IPS-15b (cell line): ENCODE measurements at regions not wholly inside any gene's neighbourhood (a gene's known extent, or its start where the extent isn't known, plus 50 kb on each side); places are given as distances from the start of the nearest gene placed in this dataset.
"Not testable (repeated sequence)": the region's sequence is repeated elsewhere in the genome, so short reads cannot be mapped to it uniquely, and the experiment has no call there.

Experiments used
- H3K27me3 ChIP-seq: one replicate; pipeline ENCODE4 v1.6.1; 2013; ENCODE audit warnings: low read length; ENCODE audit not compliant: control insufficient read depth, insufficient read depth
- H3K36me3 ChIP-seq: one replicate; pipeline ENCODE4 v1.6.1; 2013; ENCODE audit warnings: low read length; ENCODE audit not compliant: control insufficient read depth, insufficient read depth
- H3K4me1 ChIP-seq: one replicate; pipeline ENCODE4 v1.6.1; 2013; ENCODE audit warnings: mild to moderate bottlenecking, low read length; ENCODE audit not compliant: control insufficient read depth, insufficient read depth
- H3K4me3 ChIP-seq: one replicate; pipeline ENCODE4 v1.5.1; 2013; ENCODE audit warnings: low read depth, low read length
- H3K9ac ChIP-seq: one replicate; pipeline ENCODE4 v1.6.1; 2013; ENCODE audit warnings: low read depth, mild to moderate bottlenecking, low read length
- H3K9me3 ChIP-seq: one replicate; pipeline ENCODE4 v1.6.1; 2013; ENCODE audit warnings: mild to moderate bottlenecking, low read length; ENCODE audit not compliant: control insufficient read depth, insufficient read depth

GRCh38 chr5:67996596-67996995 lies 219.0 kb upstream of the PIK3R1 start:
- no peaks in the 10 kb centered on the region for H3K36me3 ChIP-seq
- no peak overlapping the region for H3K4me3 ChIP-seq
- H3K9me3 ChIP-seq: no peaks in the 10 kb centered on the region
- no peaks in the 10 kb centered on the region for H3K4me1 ChIP-seq
- H3K9ac ChIP-seq: no peak overlapping the region
- no peaks in the 10 kb centered on the region for H3K27me3 ChIP-seq

GRCh38 chr5:67992923-67993322 lies 222.6 kb upstream of the PIK3R1 start:
- no peak overlapping the region for H3K9ac ChIP-seq
- no peaks in the 10 kb centered on the region for H3K9me3 ChIP-seq
- H3K4me1 ChIP-seq: no peaks in the 10 kb centered on the region
- H3K27me3 ChIP-seq: no peaks in the 10 kb centered on the region
- H3K4me3 ChIP-seq: no peak overlapping the region
- H3K36me3 ChIP-seq: no peaks in the 10 kb centered on the region

- H3K4me1 ChIP-seq: no peaks in the 10 kb centered on the region
- H3K36me3 ChIP-seq: no peaks in the 10 kb centered on the region
- H3K9ac ChIP-seq: no peak overlapping the region
- no peaks in the 10 kb centered on the region for H3K9me3 ChIP-seq
- no peak overlapping the region for H3K4me3 ChIP-seq
- H3K27me3 ChIP-seq: no peaks in the 10 kb centered on the region
Measured at GRCh38 chr5:67989456-67989855, 226.1 kb upstream of the PIK3R1 start.

GRCh38 chr5:67986761-67987160 lies 228.8 kb upstream of the PIK3R1 start:
- H3K4me3 ChIP-seq: no peak overlapping the region
- H3K4me1 ChIP-seq: no peaks in the 10 kb centered on the region
- H3K36me3 ChIP-seq: no peaks in the 10 kb centered on the region
- H3K9ac ChIP-seq: no peak overlapping the region
- H3K27me3 ChIP-seq: no peaks in the 10 kb centered on the region
- H3K9me3 ChIP-seq: no peaks in the 10 kb centered on the region

GRCh38 chr5:67985686-67986387 lies 229.7 kb upstream of the PIK3R1 start:
- Histone ChIP-seq H3K4me1 (no peaks in the 10 kb centered on the region), H3K9me3 (no peaks in the 10 kb centered on the region), H3K27me3 (no peaks in the 10 kb centered on the region), H3K4me3 (no peak overlapping the region), H3K36me3 (no peaks in the 10 kb centered on the region), H3K9ac (no peak overlapping the region)

GRCh38 chr5:67984546-67984945 lies 231.0 kb upstream of the PIK3R1 start:
- Histone ChIP-seq H3K4me1 (no peaks in the 10 kb centered on the region), H3K36me3 (no peaks in the 10 kb centered on the region)

GRCh38 chr5:67983251-67984110 lies 232.1 kb upstream of the PIK3R1 start:
- Histone ChIP-seq H3K4me1 (no peaks in the 10 kb centered on the region), H3K4me3 (no peak overlapping the region), H3K9ac (no peak overlapping the region), H3K27me3 (no peaks in the 10 kb centered on the region), H3K9me3 (no peaks in the 10 kb centered on the region), H3K36me3 (no peaks in the 10 kb centered on the region)

More at GRCh38 chr5:67984546-67984945, 231.0 kb upstream of the PIK3R1 start:
- Histone ChIP-seq H3K9ac (no peak overlapping the region), H3K27me3 (no peaks in the 10 kb centered on the region), H3K4me3 (no peak overlapping the region), H3K9me3 (no peaks in the 10 kb centered on the region)

- H3K27me3 ChIP-seq, H3K4me1 ChIP-seq: not testable (repeated sequence)
Measured at GRCh38 chr5:67982160-67982559, 233.4 kb upstream of the PIK3R1 start.

GRCh38 chr5:67978171-67978570 lies 237.4 kb upstream of the PIK3R1 start:
- H3K4me1 ChIP-seq: no peaks in the 10 kb centered on the region
- H3K9me3 ChIP-seq: no peaks in the 10 kb centered on the region
- H3K27me3 ChIP-seq: no peaks in the 10 kb centered on the region
- no peak overlapping the region for H3K9ac ChIP-seq
- no peaks in the 10 kb centered on the region for H3K36me3 ChIP-seq
- H3K4me3 ChIP-seq: no peak overlapping the region

More at GRCh38 chr5:67982160-67982559, 233.4 kb upstream of the PIK3R1 start:
- not testable (repeated sequence) for H3K9ac ChIP-seq, H3K36me3 ChIP-seq, H3K9me3 ChIP-seq, H3K4me3 ChIP-seq

- no peak overlapping the region for H3K4me3 ChIP-seq
- H3K4me1 ChIP-seq: no peaks in the 10 kb centered on the region
- H3K9me3 ChIP-seq: no peaks in the 10 kb centered on the region
- no peaks in the 10 kb centered on the region for H3K36me3 ChIP-seq
- H3K27me3 ChIP-seq: no peaks in the 10 kb centered on the region
- H3K9ac ChIP-seq: no peak overlapping the region
Measured at GRCh38 chr5:67976891-67977601, 238.5 kb upstream of the PIK3R1 start.

GRCh38 chr5:67976181-67976580 lies 239.4 kb upstream of the PIK3R1 start:
- Histone ChIP-seq H3K4me1 (no peaks in the 10 kb centered on the region), H3K27me3 (no peaks in the 10 kb centered on the region), H3K9me3 (no peaks in the 10 kb centered on the region), H3K4me3 (no peak overlapping the region), H3K36me3 (no peaks in the 10 kb centered on the region), H3K9ac (no peak overlapping the region)
